ENCODE measurements at regions not wholly inside any gene's neighbourhood (a gene's known extent, or its start where the extent isn't known, plus 50 kb on each side); places are given as distances from the start of the nearest gene placed in this dataset.

- Histone ChIP-seq H3K4me3 (ENCODE audit: low read depth, low read length) (no peak overlapping the region), H3K36me3 (ENCODE audit: control insufficient read depth, insufficient read depth, low read length) (no peaks in the 10 kb centered on the region), H3K4me1 (ENCODE audit: control insufficient read depth, insufficient read depth, low read length) (no peaks in the 10 kb centered on the region), H3K9ac (ENCODE audit: low read depth, low read length) (no peak overlapping the region), H3K9me3 (ENCODE audit: control insufficient read depth, insufficient read depth, low read length) (no peaks in the 10 kb centered on the region; the same call in 1 of the 2 replicates), H3K27me3 (ENCODE audit: control insufficient read depth, insufficient read depth, low read length) (no peaks in the 10 kb centered on the region), H3K27ac (ENCODE audit: low read depth, low read length) (no peak overlapping the region)
These were observed 149.5 kb downstream of the FAM161A start for GRCh38 chr2:61704364-61704763.

DNA sequence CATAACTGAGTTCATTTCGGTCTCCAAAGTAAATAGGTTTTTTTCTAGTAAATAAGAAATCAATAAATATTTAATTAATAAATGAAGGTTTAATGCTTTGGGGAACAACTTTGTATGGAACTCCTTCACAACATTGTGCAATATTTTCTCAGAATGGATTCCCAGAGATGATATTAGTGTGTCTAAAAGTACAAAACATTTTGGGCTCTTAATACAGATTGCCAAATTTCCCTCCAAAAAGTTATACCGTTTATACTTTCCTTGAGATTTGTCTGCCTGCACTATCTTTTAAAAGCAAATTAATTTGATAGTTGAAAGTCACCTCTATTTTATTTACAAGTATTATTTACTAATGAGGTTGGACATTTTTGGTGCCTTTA, 151.8 kb downstream of the FAM161A start:
- Histone ChIP-seq H3K27ac (ENCODE audit: low read depth, low read length) (no peak overlapping the region), H3K9ac (ENCODE audit: low read depth, low read length) (no peak overlapping the region), H3K9me3 (ENCODE audit: control insufficient read depth, insufficient read depth, low read length) (no peaks in the 10 kb centered on the region; the same call in 1 of the 2 replicates), H3K27me3 (ENCODE audit: control insufficient read depth, insufficient read depth, low read length) (no peaks in the 10 kb centered on the region), H3K36me3 (ENCODE audit: control insufficient read depth, insufficient read depth, low read length) (no peaks in the 10 kb centered on the region), H3K4me3 (ENCODE audit: low read depth, low read length) (no peak overlapping the region), H3K4me1 (ENCODE audit: control insufficient read depth, insufficient read depth, low read length) (no peaks in the 10 kb centered on the region)

DNA sequence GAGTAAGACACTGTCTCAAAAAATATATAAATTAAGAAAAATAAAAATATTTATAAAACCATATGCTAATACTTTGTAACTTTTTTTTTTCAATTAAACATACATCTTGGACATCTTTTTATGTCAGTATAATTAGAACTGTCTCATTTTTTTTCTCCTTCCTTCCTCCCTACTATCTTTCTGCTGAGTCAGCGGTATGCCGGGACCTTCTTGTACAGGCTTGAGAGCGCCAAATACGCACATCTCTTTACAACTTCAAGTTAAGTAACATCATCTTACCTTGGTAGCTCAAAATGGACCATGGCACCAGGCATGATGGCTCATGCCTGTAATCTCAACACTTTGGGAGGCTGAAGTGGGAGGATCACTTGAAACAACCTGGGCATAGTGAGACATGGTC, 153.4 kb downstream of the FAM161A start:
- Histone ChIP-seq H3K27ac (ENCODE audit: low read depth, low read length) (no peak overlapping the region), H3K27me3 (ENCODE audit: control insufficient read depth, insufficient read depth, low read length) (no peaks in the 10 kb centered on the region), H3K9me3 (ENCODE audit: control insufficient read depth, insufficient read depth, low read length) (no peaks in the 10 kb centered on the region; the same call in 1 of the 2 replicates), H3K4me3 (ENCODE audit: low read depth, low read length) (no peak overlapping the region), H3K9ac (ENCODE audit: low read depth, low read length) (no peak overlapping the region), H3K4me1 (ENCODE audit: control insufficient read depth, insufficient read depth, low read length) (no peaks in the 10 kb centered on the region), H3K36me3 (ENCODE audit: control insufficient read depth, insufficient read depth, low read length) (no peaks in the 10 kb centered on the region)

- no peaks in the 10 kb centered on the region for H3K9me3 ChIP-seq (ENCODE audit: control insufficient read depth, insufficient read depth, low read length)
- peak overlapping the region; percentile 81 for H3K4me3 ChIP-seq (ENCODE audit: low read depth, low read length)
- H3K9ac ChIP-seq (ENCODE audit: low read depth, low read length) = peak overlapping the region; percentile 45; the same call in 1 of the 2 replicates
- 0 out of 2 replicates have a peak, but pooled peaks cover 5% of the 10 kb centered on the region for H3K4me1 ChIP-seq (ENCODE audit: control insufficient read depth, insufficient read depth, low read length)
- no peaks in the 10 kb centered on the region for H3K27me3 ChIP-seq (ENCODE audit: control insufficient read depth, insufficient read depth, low read length)
- H3K27ac ChIP-seq (ENCODE audit: low read depth, low read length) = peak overlapping the region; percentile 40
- H3K36me3 ChIP-seq (ENCODE audit: control insufficient read depth, insufficient read depth, low read length) = no peaks in the 10 kb centered on the region
These were observed 156.4 kb upstream of the XPO1 start for GRCh38 chr2:61694312-61695274.

DNA sequence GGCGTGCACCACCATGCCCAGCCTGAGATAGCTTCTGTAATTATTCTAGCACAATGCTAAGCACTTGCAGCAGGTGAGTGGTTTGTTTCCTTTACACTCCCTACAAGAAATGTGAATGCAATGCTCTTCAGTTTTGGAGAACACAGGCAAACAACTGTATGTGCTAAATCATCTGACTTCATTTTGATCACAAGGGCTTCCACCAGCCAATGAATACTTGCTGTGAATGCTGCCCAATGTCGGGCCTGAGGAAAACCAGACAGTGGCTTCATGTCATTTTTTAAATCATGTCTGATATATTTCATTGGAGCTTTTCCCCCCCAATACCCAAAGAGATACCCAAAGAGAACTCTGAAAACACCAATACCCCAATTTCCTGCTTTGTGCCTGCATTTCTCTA, 155.6 kb upstream of the XPO1 start:
- Histone ChIP-seq H3K27ac (ENCODE audit: low read depth, low read length) (no peak overlapping the region), H3K27me3 (ENCODE audit: control insufficient read depth, insufficient read depth, low read length) (no peaks in the 10 kb centered on the region), H3K36me3 (ENCODE audit: control insufficient read depth, insufficient read depth, low read length) (no peaks in the 10 kb centered on the region), H3K4me1 (ENCODE audit: control insufficient read depth, insufficient read depth, low read length) (0 out of 2 replicates have a peak, but pooled peaks cover 5% of the 10 kb centered on the region), H3K4me3 (ENCODE audit: low read depth, low read length) (no peak overlapping the region; the same call in 1 of the 2 replicates), H3K9ac (ENCODE audit: low read depth, low read length) (no peak overlapping the region), H3K9me3 (ENCODE audit: control insufficient read depth, insufficient read depth, low read length) (no peaks in the 10 kb centered on the region)

GRCh38 chr2:61690078-61690596, 152.0 kb upstream of the XPO1 start:
- Histone ChIP-seq H3K36me3 (ENCODE audit: control insufficient read depth, insufficient read depth, low read length) (no peaks in the 10 kb centered on the region), H3K4me1 (ENCODE audit: control insufficient read depth, insufficient read depth, low read length) (0 out of 2 replicates have a peak, but pooled peaks cover 5% of the 10 kb centered on the region), H3K27ac (ENCODE audit: low read depth, low read length) (no peak overlapping the region), H3K4me3 (ENCODE audit: low read depth, low read length) (no peak overlapping the region), H3K27me3 (ENCODE audit: control insufficient read depth, insufficient read depth, low read length) (no peaks in the 10 kb centered on the region), H3K9me3 (ENCODE audit: control insufficient read depth, insufficient read depth, low read length) (no peaks in the 10 kb centered on the region), H3K9ac (ENCODE audit: low read depth, low read length) (no peak overlapping the region)

- Histone ChIP-seq H3K27ac (ENCODE audit: low read depth, low read length) (no peak overlapping the region), H3K9ac (ENCODE audit: low read depth, low read length) (no peak overlapping the region), H3K4me3 (ENCODE audit: low read depth, low read length) (no peak overlapping the region)
These were observed 151.4 kb upstream of the XPO1 start for GRCh38 chr2:61689568-61689967.

GRCh38 chr2:61688369-61689334, 150.5 kb upstream of the XPO1 start:
- Histone ChIP-seq H3K9ac (ENCODE audit: low read depth, low read length) (no peak overlapping the region), H3K4me3 (ENCODE audit: low read depth, low read length) (no peak overlapping the region), H3K36me3 (ENCODE audit: control insufficient read depth, insufficient read depth, low read length) (no peaks in the 10 kb centered on the region), H3K27me3 (ENCODE audit: control insufficient read depth, insufficient read depth, low read length) (no peaks in the 10 kb centered on the region), H3K9me3 (ENCODE audit: control insufficient read depth, insufficient read depth, low read length) (no peaks in the 10 kb centered on the region), H3K4me1 (ENCODE audit: control insufficient read depth, insufficient read depth, low read length) (no peaks in the 10 kb centered on the region), H3K27ac (ENCODE audit: low read depth, low read length) (no peak overlapping the region)

More at GRCh38 chr2:61689568-61689967, 151.4 kb upstream of the XPO1 start:
- Histone ChIP-seq H3K4me1 (ENCODE audit: control insufficient read depth, insufficient read depth, low read length) (0 out of 2 replicates have a peak, but pooled peaks cover 5% of the 10 kb centered on the region), H3K36me3 (ENCODE audit: control insufficient read depth, insufficient read depth, low read length) (no peaks in the 10 kb centered on the region), H3K9me3 (ENCODE audit: control insufficient read depth, insufficient read depth, low read length) (no peaks in the 10 kb centered on the region), H3K27me3 (ENCODE audit: control insufficient read depth, insufficient read depth, low read length) (no peaks in the 10 kb centered on the region)

- Histone ChIP-seq H3K9me3 (ENCODE audit: control insufficient read depth, insufficient read depth, low read length) (peaks cover 14% of the 10 kb centered on the region), H3K4me3 (ENCODE audit: low read depth, low read length) (no peak overlapping the region), H3K27me3 (ENCODE audit: control insufficient read depth, insufficient read depth, low read length) (no peaks in the 10 kb centered on the region), H3K4me1 (ENCODE audit: control insufficient read depth, insufficient read depth, low read length) (no peaks in the 10 kb centered on the region), H3K9ac (ENCODE audit: low read depth, low read length) (no peak overlapping the region), H3K27ac (ENCODE audit: low read depth, low read length) (no peak overlapping the region), H3K36me3 (ENCODE audit: control insufficient read depth, insufficient read depth, low read length) (no peaks in the 10 kb centered on the region)
These were observed 140.9 kb upstream of the XPO1 start for GRCh38 chr2:61679096-61679495.

DNA sequence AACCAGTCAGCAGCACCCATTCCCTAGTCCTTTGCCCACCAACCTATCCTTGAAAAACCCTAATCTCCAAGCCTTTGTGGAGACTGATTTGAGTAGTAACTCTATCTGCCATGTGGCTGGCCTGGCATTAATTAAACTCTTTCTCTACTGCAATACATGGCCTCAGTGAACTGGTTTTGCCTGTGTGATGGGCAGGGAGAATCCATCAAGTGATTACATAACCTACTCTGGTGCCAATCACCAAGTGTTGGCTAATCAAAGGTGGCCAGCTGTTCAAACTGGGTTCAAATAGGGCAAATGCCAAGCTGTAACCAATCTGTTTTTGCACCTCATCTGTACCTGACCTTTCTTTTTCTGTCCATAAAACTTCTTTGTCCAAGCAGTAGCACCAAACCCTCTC, 139.8 kb upstream of the XPO1 start:
- no peak overlapping the region for H3K27ac ChIP-seq (ENCODE audit: low read depth, low read length)
- no peak overlapping the region for H3K4me3 ChIP-seq (ENCODE audit: low read depth, low read length)
- no peaks in the 10 kb centered on the region for H3K27me3 ChIP-seq (ENCODE audit: control insufficient read depth, insufficient read depth, low read length)
- no peaks in the 10 kb centered on the region for H3K4me1 ChIP-seq (ENCODE audit: control insufficient read depth, insufficient read depth, low read length)
- H3K9me3 ChIP-seq (ENCODE audit: control insufficient read depth, insufficient read depth, low read length) = peaks cover 16% of the 10 kb centered on the region
- no peak overlapping the region for H3K9ac ChIP-seq (ENCODE audit: low read depth, low read length)
- H3K36me3 ChIP-seq (ENCODE audit: control insufficient read depth, insufficient read depth, low read length) = no peaks in the 10 kb centered on the region

Data from HUES48 (cell line).